Neural cell (in vitro differentiated cells): ENCODE measurements at regions not wholly inside any gene's neighbourhood (a gene's known extent, or its start where the extent isn't known, plus 50 kb on each side); places are given as distances from the start of the nearest gene placed in this dataset.

ENCODE experiments used
- H2AFZ ChIP-seq: fragments of 200-600, 300-800 bp; sonication (generic), shearing (Covaris generic); 2 replicates; pipeline ENCODE4 v1.6.0; 2014; ENCODE audit warnings: low read depth, mild to moderate bottlenecking, antibody characterized with exemption, low read length, moderate library complexity
- H3F3A ChIP-seq: fragments of 200-600 bp; shearing (Covaris generic); 2 replicates; pipeline ENCODE4 v1.6.1; 2016; ENCODE audit warnings: mild to moderate bottlenecking, moderate library complexity, mixed read lengths, antibody characterized with exemption, low read length; ENCODE audit not compliant: insufficient read depth, poor library complexity, severe bottlenecking
- H3K27ac ChIP-seq: fragments of 200-600, 300-800 bp; sonication (generic), shearing (Covaris generic); 2 replicates; pipeline ENCODE4 v1.5.1; 2014; ENCODE audit warnings: mild to moderate bottlenecking, low read length, moderate library complexity
- H3K27me3 ChIP-seq: fragments of 300-800, 200-600 bp; sonication (generic), shearing (Covaris generic); 2 replicates; pipeline ENCODE4 v1.6.0; 2014; ENCODE audit warnings: mild to moderate bottlenecking, low read depth, low read length, moderate library complexity; ENCODE audit not compliant: insufficient read depth
- H3K36me3 ChIP-seq: fragments of 300-800, 200-600 bp; sonication (generic), shearing (Covaris generic); 2 replicates; pipeline ENCODE4 v1.5.1; 2014; ENCODE audit warnings: mild to moderate bottlenecking, antibody characterized with exemption, low read length, moderate library complexity; ENCODE audit not compliant: insufficient read depth
- H3K4me2 ChIP-seq: fragments of 300-800, 200-600 bp; sonication (generic), shearing (Covaris generic); 2 replicates; pipeline ENCODE4 v1.6.0; 2014; ENCODE audit warnings: mild to moderate bottlenecking, low read length
- H3K4me3 ChIP-seq: fragments of 300-800, 200-600 bp; sonication (generic), shearing (Covaris generic); 2 replicates; pipeline ENCODE4 v1.5.1; 2014; ENCODE audit warnings: mild to moderate bottlenecking, low read length, moderate library complexity
- H3K79me2 ChIP-seq: fragments of 200-600 bp; shearing (Covaris generic); replicated peaks from 2 replicates; pipeline ENCODE4 v1.6.0; 2014; ENCODE audit warnings: mild to moderate bottlenecking, low read length, moderate library complexity; ENCODE audit not compliant: insufficient read depth
- H3K9ac ChIP-seq: fragments of 300-800, 200-600 bp; sonication (generic), shearing (Covaris generic); 2 replicates; pipeline ENCODE4 v1.6.1; 2016; ENCODE audit warnings: mild to moderate bottlenecking, low read length, mixed read lengths
- H3K9me2 ChIP-seq: fragments of 200-600 bp; shearing (Covaris generic); 2 replicates; pipeline ENCODE4 v1.6.1; 2016; ENCODE audit warnings: mild to moderate bottlenecking, low read length, mixed read lengths; ENCODE audit not compliant: insufficient read depth
- H3K9me3 ChIP-seq: fragments of 200-600, 300-800 bp; sonication (generic), shearing (Covaris generic); 2 replicates; pipeline ENCODE4 v1.6.1; 2016; ENCODE audit warnings: mild to moderate bottlenecking, mixed run types, low read length, moderate library complexity, mixed read lengths
- H4K20me1 ChIP-seq: fragments of 200-600 bp; shearing (Covaris generic); 2 replicates; pipeline ENCODE4 v1.6.1; 2016; ENCODE audit warnings: mild to moderate bottlenecking, mixed run types; ENCODE audit not compliant: insufficient read depth
- CTCF ChIP-seq: fragments of 450-650 bp; IDR thresholded peaks from 2 replicates; pipeline ENCODE4 v1.5.1; 2014; ENCODE audit warnings: antibody characterized with exemption, mild to moderate bottlenecking, moderate library complexity; ENCODE audit not compliant: poor library complexity, severe bottlenecking
- EP300 ChIP-seq: fragments of 450-650 bp; conservative IDR thresholded peaks from 2 replicates; pipeline ENCODE4 v1.6.1; 2014; ENCODE audit warnings: antibody characterized with exemption, mild to moderate bottlenecking, moderate library complexity; ENCODE audit not compliant: poor library complexity, severe bottlenecking
- EZH2 ChIP-seq: fragments of 200-600, 300-800 bp; shearing (Covaris generic), sonication (generic); IDR thresholded peaks from 2 replicates; pipeline ENCODE4 v1.6.1; 2014; ENCODE audit warnings: antibody characterized with exemption, low read length, borderline replicate concordance, mild to moderate bottlenecking; ENCODE audit not compliant: insufficient read depth, poor library complexity, severe bottlenecking
- POLR2AphosphoS5 ChIP-seq: IDR thresholded peaks from 2 replicates; pipeline ENCODE4 v1.6.1; 2012
- RAD21 ChIP-seq: fragments of 450-650 bp; conservative IDR thresholded peaks from 2 replicates; pipeline ENCODE4 v1.6.1; 2014; ENCODE audit warnings: antibody characterized with exemption, mild to moderate bottlenecking, moderate library complexity
- TAF1 ChIP-seq: IDR thresholded peaks from 2 replicates; pipeline ENCODE4 v1.6.1; 2012; ENCODE audit warnings: low read depth

GRCh38 chr16:11465675-11466074, 120.4 kb downstream of the RMI2 start:
- no peaks in the 10 kb centered on the region for H3K27me3 ChIP-seq
- no peak overlapping the region for H3K27ac ChIP-seq
- no peak overlapping the region for H2AFZ ChIP-seq
- H3K9ac ChIP-seq = no peak overlapping the region
- H3K4me3 ChIP-seq = no peak overlapping the region
- H3K9me3 ChIP-seq = no peaks in the 10 kb centered on the region
- TF ChIP-seq CTCF = no peak
- H3K9me2 ChIP-seq = no peaks in the 10 kb centered on the region
- no peaks in the 10 kb centered on the region for H3K36me3 ChIP-seq
- no peaks in the 10 kb centered on the region for H4K20me1 ChIP-seq
- no peaks in the 10 kb centered on the region for H3K79me2 ChIP-seq
- no peaks in the 10 kb centered on the region for H3F3A ChIP-seq
- no peak overlapping the region for H3K4me2 ChIP-seq

DNA sequence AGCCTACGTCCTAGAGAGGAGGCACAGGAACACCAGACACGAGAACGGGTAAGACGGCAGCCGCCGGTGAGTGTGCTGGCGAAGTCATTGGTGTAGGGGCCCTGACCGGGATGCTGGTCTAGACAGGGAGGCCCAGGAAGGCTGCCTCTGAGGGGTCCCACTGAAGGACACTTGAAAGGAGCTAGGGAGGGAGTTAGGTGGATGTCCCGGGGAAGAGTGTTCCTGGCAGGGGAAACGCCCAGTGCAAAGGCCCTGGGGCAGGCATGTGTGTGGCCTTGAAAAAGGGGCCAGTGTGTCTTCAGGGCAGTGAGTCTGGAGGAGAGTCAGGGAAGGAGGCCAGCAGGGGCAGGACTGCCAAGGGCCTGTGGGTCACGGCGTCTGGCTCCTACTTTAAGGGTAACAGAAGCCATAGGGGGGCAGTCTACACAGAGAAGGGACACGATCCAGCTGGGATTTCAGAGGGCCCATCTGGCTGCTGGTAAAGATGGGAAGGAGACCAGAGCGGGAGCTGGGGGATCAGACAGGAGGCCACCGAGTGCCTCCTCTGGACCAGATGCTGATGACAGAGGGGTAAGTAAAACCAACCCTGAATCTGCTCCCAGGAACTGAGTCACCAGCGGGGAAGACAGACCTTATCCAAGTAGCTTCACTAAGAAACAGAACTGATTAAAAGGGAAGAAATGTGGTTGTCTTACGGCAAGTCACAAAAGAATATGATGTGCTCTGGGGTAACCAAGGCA, 115.9 kb downstream of the LITAF start:
- H3K9me3 ChIP-seq = no peaks in the 10 kb centered on the region
- H2AFZ ChIP-seq = no peak overlapping the region
- H3F3A ChIP-seq = no peaks in the 10 kb centered on the region
- H3K27me3 ChIP-seq = no peaks in the 10 kb centered on the region
- H3K79me2 ChIP-seq = no peaks in the 10 kb centered on the region
- no peaks in the 10 kb centered on the region for H3K9me2 ChIP-seq
- TF ChIP-seq POLR2AphosphoS5 (no peak), EP300 (no peak), CTCF (no peak), EZH2 (no peak), TAF1 (no peak), RAD21 (no peak)
- no peak overlapping the region for H3K9ac ChIP-seq
- H3K27ac ChIP-seq = no peak overlapping the region
- H3K4me2 ChIP-seq = no peak overlapping the region
- H4K20me1 ChIP-seq = no peaks in the 10 kb centered on the region
- no peaks in the 10 kb centered on the region for H3K36me3 ChIP-seq
- H3K4me3 ChIP-seq = no peak overlapping the region

DNA sequence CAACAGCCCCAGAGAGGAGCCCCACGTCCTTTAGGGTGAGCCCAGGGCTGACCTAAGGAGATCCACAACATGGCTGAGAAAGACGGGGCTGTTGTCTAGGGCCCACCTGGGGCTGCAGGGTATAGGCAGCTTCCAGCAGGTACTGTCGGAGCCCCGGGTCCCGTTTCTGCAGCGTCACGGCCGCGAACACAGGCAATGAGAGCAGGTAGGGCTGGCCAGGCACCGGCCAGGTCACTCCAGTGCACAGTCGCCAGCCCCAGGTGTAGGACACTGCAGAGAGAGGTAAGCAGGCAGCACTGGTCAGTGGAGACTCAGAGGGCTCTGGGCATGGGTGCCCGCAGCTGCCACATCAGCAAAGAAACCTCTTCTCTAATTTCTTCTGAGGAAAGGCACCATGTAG, 115.2 kb downstream of the LITAF start:
- Histone ChIP-seq H3K9me2 (no peaks in the 10 kb centered on the region), H3K4me3 (no peak overlapping the region), H4K20me1 (no peaks in the 10 kb centered on the region), H3K4me2 (no peak overlapping the region), H3K27me3 (no peaks in the 10 kb centered on the region), H3K27ac (no peak overlapping the region), H3F3A (no peaks in the 10 kb centered on the region), H2AFZ (no peak overlapping the region), H3K79me2 (no peaks in the 10 kb centered on the region), H3K9me3 (no peaks in the 10 kb centered on the region), H3K9ac (no peak overlapping the region), H3K36me3 (no peaks in the 10 kb centered on the region)
- TF ChIP-seq EP300 (no peak), EZH2 (no peak)
